ENCODE measurements at regions not wholly inside any gene's neighbourhood (a gene's known extent, or its start where the extent isn't known, plus 50 kb on each side); places are given as distances from the start of the nearest gene placed in this dataset.

DNA sequence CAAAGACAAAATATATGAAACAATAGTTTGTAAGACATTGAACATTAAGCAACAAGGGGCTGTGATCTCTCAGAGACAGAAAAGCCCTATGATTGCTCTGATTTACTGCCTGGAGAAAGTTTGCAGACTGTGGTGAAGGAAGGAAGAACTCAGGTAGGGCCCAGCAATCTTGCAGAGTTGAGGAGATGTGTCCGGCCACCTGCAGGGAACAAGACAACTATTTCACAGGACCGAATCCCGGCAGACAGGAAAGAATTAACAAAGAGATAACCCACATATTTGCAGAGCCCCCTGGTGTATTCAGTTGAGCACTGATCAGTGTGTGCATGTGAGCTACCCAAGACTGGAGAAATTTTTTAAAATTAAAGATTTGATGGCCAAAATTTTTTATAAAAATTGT, 58.3 kb upstream of the FMN2 start:
- no peak for TF ChIP-seq EZH2 (IDR thresholded peaks at IDR 0.05; ENCODE audit: insufficient read depth, poor library complexity, severe bottlenecking)
- TF ChIP-seq EZH2phosphoT487 (IDR thresholded peaks at IDR 0.05; ENCODE audit: insufficient read depth, low read depth): no peak

Measured in GM23248 (cell line).